GM18520 (cell line): ENCODE measurements at regions not wholly inside any gene's neighbourhood (a gene's known extent, or its start where the extent isn't known, plus 50 kb on each side); places are given as distances from the start of the nearest gene placed in this dataset.

Experiments used
- ATAC-seq: cut with Tn5 transposase; IDR thresholded peaks from one replicate; pipeline ENCODE4 v1.9.1; 2021; ENCODE audit not compliant: unreplicated experiment

GRCh38 chr4:125739760-125740159 is 425.0 kb downstream of the FAT4 start:
- no peak for ATAC-seq

GRCh38 chr4:125741825-125742452 is 427.2 kb downstream of the FAT4 start:
- no peak for ATAC-seq

DNA sequence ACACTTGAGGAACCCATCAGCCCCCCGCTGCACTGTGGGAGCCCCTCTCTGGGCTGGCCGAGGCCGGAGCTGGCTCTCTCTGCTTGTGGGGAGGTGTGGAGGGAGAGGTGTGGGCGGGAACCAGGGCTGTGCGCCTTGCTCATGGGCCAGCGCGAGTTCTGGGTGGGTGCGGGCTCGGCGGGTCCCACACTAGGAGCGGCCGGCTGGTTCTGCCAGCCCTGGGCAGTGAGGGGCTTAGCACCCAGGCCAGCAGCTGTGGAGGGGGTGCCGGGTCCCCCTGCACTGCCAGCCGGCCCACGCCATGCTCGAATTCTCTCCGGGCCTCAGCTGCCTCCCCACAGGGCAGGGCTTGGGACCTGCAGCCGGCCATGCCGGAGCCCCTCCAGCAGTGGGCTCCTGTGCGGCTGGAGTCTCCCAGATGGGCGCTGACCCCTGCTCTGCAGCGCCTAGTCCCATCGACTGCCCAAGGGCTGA is 430.2 kb downstream of the FAT4 start:
- no peak for ATAC-seq

GRCh38 chr4:125749354-125749753 is 434.6 kb downstream of the FAT4 start:
- no peak for ATAC-seq

DNA sequence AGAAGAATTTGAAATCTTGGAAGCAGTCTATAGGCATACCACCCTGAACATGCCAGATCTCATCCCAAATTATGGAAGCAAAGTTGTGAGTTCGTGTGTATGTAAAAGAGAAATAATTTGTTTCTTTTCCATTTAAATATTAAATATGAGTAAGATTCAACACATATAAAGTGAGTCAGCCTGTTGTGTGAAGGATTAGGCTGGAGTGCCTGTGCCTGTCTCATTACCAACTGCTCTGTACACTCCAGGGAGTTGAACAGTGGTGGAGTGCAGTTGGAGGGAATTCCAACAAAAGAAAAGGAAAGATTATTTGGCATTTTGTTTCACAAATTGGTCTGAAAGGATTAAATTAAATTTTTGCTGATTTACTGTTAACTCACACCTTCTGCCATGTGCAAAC is 435.6 kb downstream of the FAT4 start:
- ATAC-seq, result no peak

- no peak for ATAC-seq
These were observed 436.2 kb downstream of the FAT4 start for GRCh38 chr4:125750828-125751466.

DNA sequence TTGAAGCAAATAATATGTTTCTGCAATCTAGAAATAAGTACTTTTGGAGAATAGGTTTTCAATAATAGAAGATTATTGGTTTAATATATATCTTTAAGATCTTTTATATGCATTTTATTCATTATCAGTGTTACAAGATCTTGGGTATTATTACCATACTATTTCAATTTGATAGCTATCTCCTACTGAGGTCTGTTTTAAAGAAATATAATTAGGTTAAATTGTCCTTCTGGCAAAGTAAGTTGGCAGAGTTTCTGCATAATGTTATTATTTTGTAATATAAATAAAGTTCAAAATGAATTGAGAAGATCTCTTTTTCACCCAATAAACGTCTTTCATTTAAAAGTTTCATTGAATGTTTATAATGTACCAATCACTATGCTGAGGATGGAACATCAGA is 443.7 kb downstream of the FAT4 start:
- ATAC-seq, result no peak

DNA sequence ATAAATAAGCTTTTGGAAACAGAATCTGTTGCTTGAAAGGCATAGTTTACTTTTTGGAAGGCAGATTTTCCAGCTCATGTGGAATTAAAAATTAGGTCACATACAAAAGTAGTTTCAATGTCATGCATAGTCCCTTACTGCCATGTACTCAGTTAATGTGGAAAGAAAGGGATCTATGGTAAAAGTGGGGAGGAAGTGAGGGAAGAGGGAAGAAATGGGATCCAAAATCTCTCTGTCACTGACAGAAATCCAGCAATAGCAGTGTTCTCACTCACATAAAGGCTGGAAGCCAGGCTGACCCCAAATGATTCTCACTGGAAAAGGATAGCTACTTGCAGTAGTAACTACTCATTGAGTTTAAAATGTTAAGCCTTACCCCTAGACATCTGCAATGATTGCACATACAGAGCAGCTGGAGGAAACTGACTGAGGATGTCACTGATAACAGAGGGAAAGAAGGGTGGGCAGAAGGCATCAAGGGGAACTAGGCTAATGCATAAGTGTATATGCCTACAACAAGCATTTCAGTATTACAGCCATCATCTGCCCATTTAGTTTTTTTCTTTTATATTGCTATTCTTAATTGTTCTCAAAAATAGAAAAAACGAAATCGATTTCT is 445.6 kb downstream of the FAT4 start:
- no peak for ATAC-seq

DNA sequence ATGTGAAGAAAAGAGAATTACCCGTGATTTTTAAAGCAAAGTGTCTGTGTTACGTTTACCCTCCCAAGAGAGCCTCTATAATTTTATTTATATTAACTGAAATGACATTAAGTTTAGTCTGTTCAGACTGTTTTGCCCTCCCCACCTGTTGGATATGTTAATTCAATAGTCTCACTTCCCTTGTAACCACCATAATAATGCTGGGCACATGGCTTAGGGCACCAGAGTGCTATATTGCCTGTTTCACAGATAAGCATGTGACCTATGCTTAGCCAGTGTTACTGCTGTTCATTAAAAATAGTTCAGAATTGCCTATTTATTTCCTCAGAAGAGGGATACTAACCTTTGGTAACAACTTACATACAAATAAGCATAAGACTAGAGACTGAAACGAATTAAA is 446.2 kb downstream of the FAT4 start:
- ATAC-seq, result no peak

- ATAC-seq, result no peak
These were observed 447.8 kb downstream of the FAT4 start for GRCh38 chr4:125762537-125762936.

DNA sequence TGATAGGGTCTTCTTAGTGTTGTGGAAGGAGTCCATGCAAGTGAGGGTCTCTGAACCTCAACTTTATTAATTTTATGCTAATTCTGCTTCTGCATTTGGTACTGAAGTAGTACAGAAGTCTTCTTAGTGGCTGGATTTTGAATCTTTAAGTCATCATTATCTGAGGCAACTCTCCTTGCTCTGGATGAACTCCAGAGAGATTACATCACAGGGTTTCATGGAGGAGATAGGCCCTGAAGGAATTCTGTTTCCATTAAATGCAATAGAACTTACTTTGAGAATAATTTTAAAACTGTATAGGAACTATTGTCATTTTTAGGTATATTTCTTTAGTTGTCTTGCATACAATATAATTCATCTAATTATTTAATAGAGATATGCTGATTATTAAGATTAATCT is 451.2 kb downstream of the FAT4 start:
- no peak for ATAC-seq

GRCh38 chr4:125770814-125771398 is 456.2 kb downstream of the FAT4 start:
- no peak for ATAC-seq

DNA sequence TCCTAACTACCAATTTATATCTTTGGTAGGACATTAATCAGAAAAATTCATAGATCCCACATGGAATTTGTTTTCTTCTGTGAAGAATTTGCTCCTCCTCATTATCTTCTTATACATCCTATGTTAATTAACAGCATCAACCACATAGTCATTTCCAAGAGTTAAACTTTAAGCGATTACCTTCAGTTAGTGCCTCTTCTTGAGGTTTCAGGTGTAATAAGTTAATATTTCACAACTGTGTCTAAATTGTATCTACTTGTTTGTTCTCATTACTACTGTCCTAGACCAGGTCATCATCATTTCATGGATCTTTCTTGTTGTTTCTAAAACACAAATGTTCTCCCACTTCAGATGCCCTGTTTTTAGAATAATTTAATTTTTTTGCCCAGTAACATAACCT is 457.9 kb downstream of the FAT4 start:
- no peak for ATAC-seq

GRCh38 chr4:125773502-125773901 is 458.7 kb downstream of the FAT4 start:
- ATAC-seq, result no peak

DNA sequence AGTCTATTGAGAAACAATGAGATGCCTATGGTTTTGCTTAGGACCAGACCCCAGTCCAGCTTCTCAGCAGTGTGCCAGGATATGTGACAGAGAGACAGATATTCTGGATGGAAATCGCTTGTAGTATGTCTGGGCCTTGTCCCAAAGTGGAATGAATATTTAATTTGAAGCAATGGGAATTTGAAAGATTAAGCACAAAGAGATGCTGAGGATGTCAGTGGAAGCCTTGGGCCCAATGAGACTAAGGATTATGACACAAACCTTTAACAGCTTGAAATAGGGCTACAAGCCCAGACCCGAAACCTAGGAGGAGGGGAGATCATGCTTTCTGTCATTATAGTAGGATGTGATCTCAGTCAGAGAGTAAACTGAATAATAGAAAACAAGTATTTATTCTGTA is 459.2 kb downstream of the FAT4 start:
- no peak for ATAC-seq

DNA sequence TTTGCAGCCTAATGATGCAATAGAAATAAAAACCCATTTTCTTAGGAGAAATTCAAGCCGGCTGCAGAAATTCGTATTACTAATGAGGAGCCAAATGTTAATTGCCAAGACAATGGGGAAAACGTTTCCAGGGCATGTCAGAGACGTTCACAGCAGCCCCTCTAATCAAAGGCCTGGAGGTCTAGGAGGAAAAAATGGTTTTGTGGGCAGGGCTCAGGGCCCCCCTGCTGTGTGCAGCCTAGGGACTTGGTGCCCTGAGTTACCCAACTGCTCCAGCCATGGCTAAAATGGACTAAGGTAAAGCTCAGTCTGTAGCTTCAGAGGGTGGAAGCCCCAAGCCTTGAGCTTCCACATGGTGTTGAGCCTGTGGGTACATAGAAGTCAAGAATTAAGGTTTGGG is 461.4 kb downstream of the FAT4 start:
- no peak for ATAC-seq

DNA sequence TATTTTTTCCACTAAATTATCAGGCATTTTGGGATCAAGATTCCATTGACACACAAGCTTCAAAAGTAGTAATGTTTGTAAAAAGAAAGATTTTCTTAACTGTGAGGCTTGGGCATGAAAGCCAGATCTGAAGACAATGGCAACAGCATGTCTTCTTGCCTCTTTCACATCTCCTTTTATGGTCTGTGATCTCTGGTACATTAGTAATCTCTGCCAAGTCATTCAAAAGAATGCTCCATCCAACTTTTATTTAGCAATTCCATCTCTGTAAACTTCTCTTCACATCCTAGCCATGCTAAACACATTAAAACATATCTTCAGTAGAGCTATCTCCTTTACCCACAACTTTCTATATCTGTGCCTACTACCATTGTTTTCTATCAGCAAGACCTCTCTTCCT is 465.4 kb downstream of the FAT4 start:
- no peak for ATAC-seq

- ATAC-seq, result no peak
These were observed 466.0 kb downstream of the FAT4 start for GRCh38 chr4:125780747-125781146.

DNA sequence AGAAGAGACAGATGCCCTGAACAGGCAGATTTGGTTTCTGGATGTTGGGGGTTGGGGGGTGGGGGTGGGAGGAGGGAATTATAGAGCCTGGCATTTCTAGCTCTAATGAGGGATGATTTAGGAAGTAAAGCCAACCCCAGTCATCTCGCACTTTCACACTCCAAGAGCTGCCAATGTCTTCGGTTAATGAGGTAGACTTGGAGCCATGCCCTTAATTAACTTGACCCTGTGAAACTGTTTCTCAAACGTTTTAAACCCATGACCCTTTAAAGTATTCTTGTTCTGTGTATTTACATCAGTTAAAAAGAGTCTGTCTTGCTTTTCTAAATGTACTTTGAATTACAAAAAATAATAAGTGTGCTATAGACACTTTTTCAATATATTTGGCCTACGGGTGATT is 466.9 kb downstream of the FAT4 start:
- no peak for ATAC-seq

DNA sequence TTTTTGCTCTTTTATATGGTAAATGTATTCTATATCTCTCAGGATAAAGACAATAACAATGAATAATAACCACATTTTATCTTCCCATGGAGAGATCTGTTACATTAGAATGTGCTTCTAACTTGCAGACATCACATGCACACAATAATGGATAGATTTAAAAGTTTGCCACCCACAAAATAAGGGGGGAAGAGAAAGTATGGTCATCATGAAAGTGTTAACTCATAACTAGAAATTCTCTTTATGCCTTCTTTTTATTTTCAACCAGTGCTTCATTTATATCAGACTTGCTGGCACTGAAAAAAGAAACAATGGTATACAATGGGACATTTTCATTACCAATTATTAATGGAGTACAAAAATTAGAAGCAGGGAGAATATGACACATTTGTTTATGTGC is 470.0 kb downstream of the FAT4 start:
- no peak for ATAC-seq

DNA sequence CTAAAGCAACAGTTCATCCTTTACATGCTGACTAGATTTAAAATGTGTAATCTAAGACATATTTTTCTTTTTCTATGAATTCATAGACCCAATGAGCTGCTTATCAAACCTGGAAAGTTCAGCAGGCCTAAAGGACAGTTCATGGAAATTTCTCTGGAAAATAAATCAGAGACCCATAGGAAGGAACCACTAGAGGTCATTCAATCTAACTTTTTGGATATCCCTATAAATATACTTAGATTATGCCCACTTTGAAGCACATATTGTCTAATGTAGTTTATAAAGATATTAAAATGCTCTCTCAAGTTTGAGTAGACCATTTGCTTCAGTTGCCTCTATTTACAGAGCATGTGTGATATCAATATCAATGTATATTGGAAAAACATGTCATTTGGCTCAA is 473.0 kb downstream of the FAT4 start:
- ATAC-seq, result no peak

DNA sequence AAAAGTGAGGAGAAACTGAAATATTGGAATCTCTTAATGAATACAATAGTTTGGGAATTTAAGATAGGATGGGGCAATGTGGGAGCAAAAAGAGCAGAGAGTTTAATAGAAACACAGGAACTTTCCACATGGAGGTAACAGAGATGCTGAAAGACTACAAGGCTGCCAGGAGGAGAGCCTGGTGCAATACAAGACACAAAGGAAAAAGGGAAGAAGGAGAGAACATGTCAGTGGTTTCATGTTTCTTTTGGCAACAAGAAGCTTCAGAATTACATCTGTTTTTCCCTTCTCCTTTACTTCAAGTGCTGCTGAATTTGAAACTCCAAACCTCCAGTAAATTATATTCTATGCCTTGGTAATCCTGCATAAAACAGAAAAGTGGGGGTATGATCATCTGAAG is 474.3 kb downstream of the FAT4 start:
- no peak for ATAC-seq
